Mesendoderm (in vitro differentiated cells): ENCODE measurements at regions not wholly inside any gene's neighbourhood (a gene's known extent, or its start where the extent isn't known, plus 50 kb on each side); places are given as distances from the start of the nearest gene placed in this dataset. TPM values are rescaled to one million over a fixed set of nuclear protein-coding genes. Genes with fewer than 3 reads are reported as not detected.

Experiments used
- DNase-seq: peaks from one replicate; pipeline ENCODE4 v3.0.0; 2013
- H2AK5ac ChIP-seq: 2 replicates; pipeline ENCODE4 v1.6.1; 2013; ENCODE audit warnings: low read length, inconsistent platforms
- H2BK120ac ChIP-seq: 2 replicates; pipeline ENCODE4 v1.6.1; 2013; ENCODE audit warnings: low read depth, mild to moderate bottlenecking, low read length, moderate library complexity, mixed read lengths
- H2BK15ac ChIP-seq: replicated peaks from 2 replicates; pipeline ENCODE4 v1.6.1; 2013; ENCODE audit warnings: low read depth, mild to moderate bottlenecking, moderate library complexity
- H2BK5ac ChIP-seq: 2 replicates; pipeline ENCODE4 v1.6.1; 2013; ENCODE audit warnings: low read length, inconsistent platforms
- H3K18ac ChIP-seq: 2 replicates; pipeline ENCODE4 v1.6.1; 2013; ENCODE audit warnings: mild to moderate bottlenecking, low read length, mixed read lengths
- H3K23ac ChIP-seq: one replicate; pipeline ENCODE4 v1.6.1; 2013; ENCODE audit warnings: low read length
- H3K27ac ChIP-seq: 2 replicates; pipeline ENCODE4 v1.5.1; 2013; ENCODE audit warnings: low read depth, mild to moderate bottlenecking, inconsistent platforms, low read length, moderate library complexity
- H3K27me3 ChIP-seq: 2 replicates; pipeline ENCODE4 v1.6.1; 2013; ENCODE audit warnings: low read length, control low read depth, mild to moderate bottlenecking, inconsistent platforms; ENCODE audit not compliant: insufficient read depth, poor library complexity
- H3K36me3 ChIP-seq: 2 replicates; pipeline ENCODE4 v1.6.1; 2013; ENCODE audit warnings: low read length, inconsistent platforms; ENCODE audit not compliant: control insufficient read depth, insufficient read depth
- H3K4ac ChIP-seq: one replicate; pipeline ENCODE4 v1.6.1; 2013; ENCODE audit warnings: low read depth, mild to moderate bottlenecking, low read length, moderate library complexity
- H3K4me1 ChIP-seq: 2 replicates; pipeline ENCODE4 v1.6.1; 2013; ENCODE audit warnings: low read depth, low read length, inconsistent platforms; ENCODE audit not compliant: control insufficient read depth
- H3K4me2 ChIP-seq: 2 replicates; pipeline ENCODE4 v1.6.1; 2013; ENCODE audit warnings: low read length
- H3K4me3 ChIP-seq: 2 replicates; pipeline ENCODE4 v1.5.1; 2013; ENCODE audit warnings: mild to moderate bottlenecking, low read length
- H3K56ac ChIP-seq: one replicate; pipeline ENCODE4 v1.6.1; 2013; ENCODE audit warnings: low read length
- H3K79me1 ChIP-seq: 2 replicates; pipeline ENCODE4 v1.6.1; 2013; ENCODE audit warnings: low read length, inconsistent platforms
- H3K79me2 ChIP-seq: 2 replicates; pipeline ENCODE4 v1.6.1; 2013; ENCODE audit warnings: mild to moderate bottlenecking, low read length; ENCODE audit not compliant: control insufficient read depth, insufficient read depth
- H3K9ac ChIP-seq: 2 replicates; pipeline ENCODE4 v1.6.1; 2013; ENCODE audit warnings: low read length, inconsistent platforms
- H4K5ac ChIP-seq: one replicate; pipeline ENCODE4 v1.6.1; 2013; ENCODE audit warnings: low read length
- H4K8ac ChIP-seq: one replicate; pipeline ENCODE4 v1.6.1; 2013; ENCODE audit warnings: low read depth, mild to moderate bottlenecking, control low read depth, low read length, moderate library complexity
- WGBS: extraction: QIAGEN DNeasy Blood & Tissue Kit; methylation state at CpG from one replicate; pipeline ENCODE4 v1.1.7; 2013; ENCODE audit warnings: low lambda C conversion rate, missing lambda C conversion rate; ENCODE audit not compliant: insufficient coverage; ENCODE audit errors: extremely low coverage; 5-methylcytosine and 5-hydroxymethylcytosine counted together
- small RNA-seq: library from polyadenylated mRNA; stranded (forward); fragments of <200 nt; extraction: miRNeasy Mini kit (QIAGEN cat#:217004); gene quantifications from one replicate; pipeline ENCODE3, GENCODE V24; 2013; ENCODE audit not compliant: insufficient read depth

DNA sequence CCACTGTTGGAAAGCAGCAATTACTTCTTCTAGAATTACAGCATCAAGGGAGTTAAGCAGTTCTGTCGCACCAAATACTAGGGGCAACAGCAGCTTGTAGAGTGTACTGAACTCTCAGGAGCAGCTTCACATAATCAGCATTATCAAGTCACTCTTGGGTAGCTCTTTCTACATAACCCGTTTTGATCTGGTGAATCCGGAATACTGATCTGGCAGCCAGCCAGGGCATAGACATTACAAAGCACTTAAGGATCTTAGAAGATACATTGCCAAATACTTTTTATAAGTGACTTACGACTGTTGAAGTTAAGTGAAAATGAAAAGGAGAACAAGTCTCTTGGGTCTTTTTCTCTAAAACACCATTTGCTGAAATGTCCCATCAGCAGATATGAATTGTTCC lies 73.2 kb upstream of the NETO1 start:
- Histone ChIP-seq H2BK5ac (no peak overlapping the region), H4K8ac (no peak overlapping the region), H3K4me1 (no peaks in the 10 kb centered on the region), H3K23ac (no peak overlapping the region), H3K79me1 (no peaks in the 10 kb centered on the region), H2BK15ac (no peak overlapping the region), H3K4me3 (no peak overlapping the region), H3K56ac (no peak overlapping the region), H3K27me3 (no peaks in the 10 kb centered on the region), H3K9ac (no peak overlapping the region), H3K27ac (no peak overlapping the region), H3K18ac (no peak overlapping the region), H3K4me2 (no peak overlapping the region), H2AK5ac (no peak overlapping the region), H3K4ac (no peak overlapping the region), H3K79me2 (no peaks in the 10 kb centered on the region), H3K36me3 (no peaks in the 10 kb centered on the region), H2BK120ac (no peak overlapping the region), H4K5ac (no peak overlapping the region)
- DNase-seq: no peak
- no CpG with 5 or more reads among the region's 4 CpGs for WGBS

GRCh38 chr18:72940509-72940908 lies 72.7 kb upstream of the NETO1 start:
- H4K5ac ChIP-seq: no peak overlapping the region
- no peaks in the 10 kb centered on the region for H3K27me3 ChIP-seq
- WGBS: no CpG with 5 or more reads among the region's 3 CpGs
- no peak overlapping the region for H3K4ac ChIP-seq
- no peak overlapping the region for H2BK5ac ChIP-seq
- no peak overlapping the region for H2AK5ac ChIP-seq
- H3K79me2 ChIP-seq: no peaks in the 10 kb centered on the region
- no peak overlapping the region for H3K23ac ChIP-seq
- no peak overlapping the region for H3K4me2 ChIP-seq
- H3K4me1 ChIP-seq: no peaks in the 10 kb centered on the region
- H3K56ac ChIP-seq: no peak overlapping the region
- no peak overlapping the region for H2BK15ac ChIP-seq
- H3K18ac ChIP-seq: no peak overlapping the region
- no peak overlapping the region for H2BK120ac ChIP-seq
- H4K8ac ChIP-seq: no peak overlapping the region
- no peak for DNase-seq
- H3K36me3 ChIP-seq: no peaks in the 10 kb centered on the region
- no peak overlapping the region for H3K27ac ChIP-seq
- H3K79me1 ChIP-seq: no peaks in the 10 kb centered on the region
- no peak overlapping the region for H3K9ac ChIP-seq
- no peak overlapping the region for H3K4me3 ChIP-seq

DNA sequence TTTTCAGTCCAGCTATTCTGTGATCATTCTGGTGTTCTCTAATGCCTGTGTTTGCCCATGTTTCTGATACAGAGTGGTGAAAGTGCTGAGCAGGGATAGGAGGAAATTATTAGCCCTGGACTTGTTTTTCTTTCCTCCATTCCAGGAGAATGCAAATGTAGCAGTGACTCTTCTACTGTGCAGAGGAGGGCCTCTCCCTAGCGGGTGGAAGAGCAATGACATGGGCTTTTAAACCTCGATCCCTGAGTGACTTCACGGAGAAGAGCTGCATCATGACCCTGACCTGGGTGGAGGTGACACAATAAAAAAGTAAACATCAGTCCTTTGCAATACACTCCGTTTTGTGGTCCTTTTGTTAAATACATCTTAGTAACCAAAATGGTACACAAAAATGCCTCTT lies 68.0 kb upstream of the NETO1 start:
- no peak overlapping the region for H3K18ac ChIP-seq
- no peak overlapping the region for H2AK5ac ChIP-seq
- no peaks in the 10 kb centered on the region for H3K79me1 ChIP-seq
- no peak overlapping the region for H3K9ac ChIP-seq
- H3K36me3 ChIP-seq: no peaks in the 10 kb centered on the region
- no peaks in the 10 kb centered on the region for H3K27me3 ChIP-seq
- no peak overlapping the region for H4K5ac ChIP-seq
- whole genome bisulfite sequencing: no CpG with 5 or more reads among the region's 4 CpGs
- H3K4ac ChIP-seq: no peak overlapping the region
- no peak overlapping the region for H3K4me2 ChIP-seq
- no peak overlapping the region for H2BK5ac ChIP-seq
- H3K4me1 ChIP-seq: no peaks in the 10 kb centered on the region
- H3K27ac ChIP-seq: no peak overlapping the region
- H4K8ac ChIP-seq: no peak overlapping the region
- no peak overlapping the region for H2BK120ac ChIP-seq
- H2BK15ac ChIP-seq: no peak overlapping the region
- H3K4me3 ChIP-seq: no peak overlapping the region
- H3K23ac ChIP-seq: no peak overlapping the region
- H3K56ac ChIP-seq: no peak overlapping the region
- peak; percentile 6 for DNase-seq
- H3K79me2 ChIP-seq: no peaks in the 10 kb centered on the region

GRCh38 chr18:72922895-72923294 lies 55.1 kb upstream of the NETO1 start:
- no CpG with 5 or more reads among the region's 2 CpGs for WGBS
- H2BK5ac ChIP-seq: no peak overlapping the region
- H3K9ac ChIP-seq: no peak overlapping the region
- no peaks in the 10 kb centered on the region for H3K79me1 ChIP-seq
- no peaks in the 10 kb centered on the region for H3K4me1 ChIP-seq
- H3K79me2 ChIP-seq: no peaks in the 10 kb centered on the region
- H3K27ac ChIP-seq: no peak overlapping the region
- H3K18ac ChIP-seq: no peak overlapping the region
- no peak overlapping the region for H3K56ac ChIP-seq
- H2BK15ac ChIP-seq: no peak overlapping the region
- no peak for DNase-seq
- no peak overlapping the region for H3K4me2 ChIP-seq
- H3K4ac ChIP-seq: no peak overlapping the region
- H2AK5ac ChIP-seq: no peak overlapping the region
- H2BK120ac ChIP-seq: no peak overlapping the region
- no peaks in the 10 kb centered on the region for H3K27me3 ChIP-seq
- no peak overlapping the region for H4K8ac ChIP-seq
- H3K36me3 ChIP-seq: no peaks in the 10 kb centered on the region
- no peak overlapping the region for H3K23ac ChIP-seq
- H3K4me3 ChIP-seq: no peak overlapping the region
- H4K5ac ChIP-seq: no peak overlapping the region

Small RNA genes lying in the stretch of these regions (small RNA-seq; reads per million reads assigned to genes)
- not detected for gene RN7SL401P
